ENCODE measurements at regions not wholly inside any gene's neighbourhood (a gene's known extent, or its start where the extent isn't known, plus 50 kb on each side); places are given as distances from the start of the nearest gene placed in this dataset.

DNA sequence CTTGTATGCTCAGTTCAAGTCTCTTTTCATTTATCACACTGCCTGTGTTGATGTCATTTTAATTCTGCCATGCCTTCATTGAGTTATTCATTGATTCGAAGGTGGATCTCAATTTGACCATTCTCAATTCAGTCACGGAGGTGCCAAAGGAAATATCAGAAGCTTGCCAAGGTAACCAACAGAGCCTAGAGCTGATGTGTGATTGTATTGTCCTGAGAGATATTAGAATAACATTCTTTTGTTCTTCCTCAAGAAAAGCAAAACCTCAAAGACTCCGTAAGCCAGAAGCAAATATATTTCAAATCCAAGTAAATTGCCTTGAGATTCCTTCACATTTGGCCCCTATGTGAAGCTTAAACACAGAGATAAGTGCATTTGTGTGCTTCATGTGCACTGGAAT lies 345.3 kb downstream of the CXCL12 start:
- no peak overlapping the region for H3K27ac Mint-ChIP-seq
- DNase-seq (ENCODE audit: low spot score): no peak
- H3K4me1 Mint-ChIP-seq (ENCODE audit: low read depth in 2 of 2): no peaks in the 10 kb centered on the region
- no peaks in the 10 kb centered on the region for H3K9me3 Mint-ChIP-seq
- H3K36me3 Mint-ChIP-seq: no peaks in the 10 kb centered on the region
- no peak overlapping the region for H3K4me3 Mint-ChIP-seq
- ATAC-seq: no peak
- peaks cover 5 to 10% of the 10 kb centered on the region in 2 donors for H3K27me3 Mint-ChIP-seq

DNA sequence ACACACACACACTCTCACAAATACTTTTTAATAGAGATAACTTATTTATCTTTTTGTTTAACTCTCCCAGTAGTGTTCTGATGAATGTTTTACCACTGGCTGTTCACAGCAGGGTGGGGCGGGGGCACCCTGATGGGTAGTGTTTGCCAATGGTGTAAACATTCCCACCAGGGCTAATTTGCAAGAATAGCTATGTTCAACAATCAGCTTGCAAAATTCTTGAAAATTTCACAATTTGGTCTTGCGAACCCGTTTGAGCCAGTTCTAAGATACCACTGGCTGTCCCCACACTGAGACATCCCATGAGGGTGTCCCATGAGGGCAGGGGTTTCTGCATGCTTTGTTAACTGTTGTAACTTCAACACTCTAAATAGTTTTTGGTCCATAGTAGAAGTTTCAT lies 348.5 kb downstream of the CXCL12 start:
- peaks cover 13 to 15% of the 10 kb centered on the region in 2 donors for H3K27me3 Mint-ChIP-seq
- no peak for ATAC-seq

DNA sequence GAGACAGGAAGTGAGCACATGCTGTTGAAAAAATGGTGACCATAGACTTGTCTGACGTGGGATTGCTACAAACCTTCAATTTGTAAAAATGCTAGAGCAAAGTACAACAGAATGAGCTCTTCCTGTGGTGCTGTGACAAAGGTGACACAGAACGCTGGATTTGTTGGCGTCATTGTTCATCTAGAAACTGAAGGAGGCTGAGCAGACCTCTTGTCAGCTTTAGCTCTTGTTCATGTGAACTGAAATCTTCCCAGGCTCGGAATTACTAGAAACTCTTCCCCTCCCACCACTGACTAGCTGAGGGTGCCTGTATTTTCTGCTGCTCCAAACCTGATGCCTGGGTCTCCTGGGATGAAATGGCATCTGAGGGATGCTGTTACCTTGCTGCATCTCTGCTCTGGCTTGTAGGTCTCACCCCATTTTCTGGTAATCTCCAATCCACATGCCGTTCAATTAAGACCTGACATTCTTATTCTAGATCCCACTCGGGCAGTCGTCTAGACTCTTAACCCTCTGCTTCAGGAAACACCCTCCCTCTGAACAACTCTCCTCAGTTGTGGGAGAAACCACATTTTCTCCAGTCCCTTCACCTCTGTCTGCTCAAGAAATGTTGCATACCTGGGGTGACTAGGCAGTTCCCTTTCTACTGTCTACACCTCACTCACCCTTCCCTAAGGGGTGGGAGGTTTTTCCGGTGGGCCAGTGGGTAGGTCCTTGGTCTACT lies 349.3 kb downstream of the CXCL12 start:
- no peaks in the 10 kb centered on the region for H3K9me3 Mint-ChIP-seq
- DNase-seq (ENCODE audit: low spot score) (no peak), ATAC-seq (no peak)
- H3K27me3 Mint-ChIP-seq: peaks cover 13 to 15% of the 10 kb centered on the region in 2 donors
- no peaks in the 10 kb centered on the region for H3K36me3 Mint-ChIP-seq
- H3K4me1 Mint-ChIP-seq (ENCODE audit: low read depth in 2 of 2): no peaks in the 10 kb centered on the region
- no peak overlapping the region for H3K4me3 Mint-ChIP-seq
- no peak overlapping the region for H3K27ac Mint-ChIP-seq

More for the DNA sequence above, 348.5 kb downstream of the CXCL12 start:
- H3K4me3 Mint-ChIP-seq: no peak overlapping the region
- no peak for DNase-seq (ENCODE audit: low spot score)
- H3K4me1 Mint-ChIP-seq (ENCODE audit: low read depth in 2 of 2): no peaks in the 10 kb centered on the region
- H3K9me3 Mint-ChIP-seq: no peaks in the 10 kb centered on the region
- no peak overlapping the region for H3K27ac Mint-ChIP-seq
- H3K36me3 Mint-ChIP-seq: no peaks in the 10 kb centered on the region

DNA sequence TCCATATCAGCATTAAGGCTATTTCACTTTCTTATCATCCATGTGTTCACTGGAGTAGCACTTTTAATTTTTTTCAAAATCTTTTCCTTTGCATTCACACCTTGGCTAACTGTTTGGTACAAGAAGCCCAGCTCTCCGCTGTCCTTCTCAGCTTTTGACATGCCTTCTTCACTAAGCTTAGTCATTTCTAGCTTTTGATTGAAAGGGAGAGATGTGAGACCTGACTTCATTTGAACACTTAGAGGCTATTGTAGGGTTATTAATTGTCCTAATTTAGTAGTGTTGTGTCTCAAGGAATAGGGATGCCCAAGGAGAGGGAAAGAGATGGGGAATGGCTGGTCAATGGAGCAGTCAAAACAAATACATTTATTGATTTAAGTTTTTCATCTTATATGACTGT lies 350.0 kb downstream of the CXCL12 start:
- Mint-ChIP-seq H3K4me3 (no peak overlapping the region), H3K27me3 (peaks cover 12 to 13% of the 10 kb centered on the region in 2 donors), H3K27ac (no peak overlapping the region), H3K36me3 (no peaks in the 10 kb centered on the region), H3K9me3 (no peaks in the 10 kb centered on the region), H3K4me1 (ENCODE audit: low read depth in 2 of 2) (no peaks in the 10 kb centered on the region)
- DNase-seq (ENCODE audit: low spot score) (no peak), ATAC-seq (no peak)

- DNase-seq (ENCODE audit: low spot score) (no peak), ATAC-seq (no peak)
- no peaks in the 10 kb centered on the region for H3K36me3 Mint-ChIP-seq
- no peaks in the 10 kb centered on the region for H3K4me1 Mint-ChIP-seq (ENCODE audit: low read depth in 2 of 2)
- peaks cover 13 to 16% of the 10 kb centered on the region in 2 donors for H3K27me3 Mint-ChIP-seq
- no peak overlapping the region for H3K27ac Mint-ChIP-seq
- H3K4me3 Mint-ChIP-seq: no peak overlapping the region
- H3K9me3 Mint-ChIP-seq: no peaks in the 10 kb centered on the region
Measured at GRCh38 chr10:44033008-44033407, 351.9 kb downstream of the CXCL12 start.

DNA sequence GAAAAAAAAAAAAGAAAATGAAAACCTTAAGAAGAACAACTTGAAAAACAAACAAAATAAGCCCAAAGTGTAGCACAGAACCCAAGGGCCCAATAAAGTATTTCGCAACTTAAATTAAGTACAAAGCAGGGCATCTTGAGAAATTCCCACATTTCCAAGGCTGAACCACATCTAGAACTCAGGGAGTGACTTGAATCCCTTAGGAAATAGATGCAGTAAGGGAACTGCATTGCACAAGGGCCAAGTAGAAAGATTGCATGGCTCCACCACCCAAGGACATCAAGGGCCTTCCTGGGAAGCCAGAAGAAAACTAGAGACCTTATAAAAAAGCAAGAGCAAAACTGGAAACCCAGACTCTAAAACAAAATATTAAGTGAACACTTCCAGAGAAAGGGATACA lies 352.7 kb downstream of the CXCL12 start:
- ATAC-seq: no peak
- H3K27me3 Mint-ChIP-seq: peaks cover 13 to 16% of the 10 kb centered on the region in 2 donors
- no peaks in the 10 kb centered on the region for H3K4me1 Mint-ChIP-seq (ENCODE audit: low read depth in 2 of 2)
- DNase-seq (ENCODE audit: low spot score): no peak
- H3K36me3 Mint-ChIP-seq: no peaks in the 10 kb centered on the region
- no peak overlapping the region for H3K4me3 Mint-ChIP-seq
- H3K27ac Mint-ChIP-seq: no peak overlapping the region
- no peaks in the 10 kb centered on the region for H3K9me3 Mint-ChIP-seq

DNA sequence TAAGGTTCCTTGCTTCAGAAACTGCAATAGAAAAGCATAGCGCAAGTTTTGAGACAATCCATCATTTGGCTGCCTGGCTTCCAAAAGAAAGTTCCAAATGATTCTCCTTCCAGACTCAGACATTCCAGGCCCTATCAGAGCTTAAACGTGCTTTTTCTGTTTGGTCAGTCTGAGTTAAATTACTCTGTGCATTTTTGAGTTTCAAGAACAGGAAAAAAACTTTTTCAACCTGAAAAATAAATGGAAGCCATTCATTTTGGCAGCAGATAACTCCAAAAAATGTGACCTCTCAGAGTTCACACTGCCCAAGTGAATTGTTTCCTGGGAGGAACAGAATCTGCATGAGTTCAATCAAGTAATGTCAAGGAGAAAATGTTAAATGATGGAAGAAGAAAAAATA lies 354.2 kb downstream of the CXCL12 start:
- H3K27me3 Mint-ChIP-seq: peaks cover 15 to 23% of the 10 kb centered on the region in 2 donors
- H3K4me1 Mint-ChIP-seq (ENCODE audit: low read depth in 2 of 2): no peaks in the 10 kb centered on the region
- no peak for DNase-seq (ENCODE audit: low spot score)
- no peak overlapping the region for H3K27ac Mint-ChIP-seq
- no peaks in the 10 kb centered on the region for H3K9me3 Mint-ChIP-seq
- ATAC-seq: no peak
- no peaks in the 10 kb centered on the region for H3K36me3 Mint-ChIP-seq
- H3K4me3 Mint-ChIP-seq: no peak overlapping the region

GRCh38 chr10:44030132-44030531 lies 354.8 kb downstream of the CXCL12 start:
- peaks cover 21 to 29% of the 10 kb centered on the region in 2 donors for H3K27me3 Mint-ChIP-seq
- H3K36me3 Mint-ChIP-seq: no peaks in the 10 kb centered on the region
- no peaks in the 10 kb centered on the region for H3K9me3 Mint-ChIP-seq
- H3K4me1 Mint-ChIP-seq (ENCODE audit: low read depth in 2 of 2): no peaks in the 10 kb centered on the region
- DNase-seq (ENCODE audit: low spot score): no peak
- no peak overlapping the region for H3K4me3 Mint-ChIP-seq
- H3K27ac Mint-ChIP-seq: no peak overlapping the region
- ATAC-seq: peak; percentile 24 to 55

DNA sequence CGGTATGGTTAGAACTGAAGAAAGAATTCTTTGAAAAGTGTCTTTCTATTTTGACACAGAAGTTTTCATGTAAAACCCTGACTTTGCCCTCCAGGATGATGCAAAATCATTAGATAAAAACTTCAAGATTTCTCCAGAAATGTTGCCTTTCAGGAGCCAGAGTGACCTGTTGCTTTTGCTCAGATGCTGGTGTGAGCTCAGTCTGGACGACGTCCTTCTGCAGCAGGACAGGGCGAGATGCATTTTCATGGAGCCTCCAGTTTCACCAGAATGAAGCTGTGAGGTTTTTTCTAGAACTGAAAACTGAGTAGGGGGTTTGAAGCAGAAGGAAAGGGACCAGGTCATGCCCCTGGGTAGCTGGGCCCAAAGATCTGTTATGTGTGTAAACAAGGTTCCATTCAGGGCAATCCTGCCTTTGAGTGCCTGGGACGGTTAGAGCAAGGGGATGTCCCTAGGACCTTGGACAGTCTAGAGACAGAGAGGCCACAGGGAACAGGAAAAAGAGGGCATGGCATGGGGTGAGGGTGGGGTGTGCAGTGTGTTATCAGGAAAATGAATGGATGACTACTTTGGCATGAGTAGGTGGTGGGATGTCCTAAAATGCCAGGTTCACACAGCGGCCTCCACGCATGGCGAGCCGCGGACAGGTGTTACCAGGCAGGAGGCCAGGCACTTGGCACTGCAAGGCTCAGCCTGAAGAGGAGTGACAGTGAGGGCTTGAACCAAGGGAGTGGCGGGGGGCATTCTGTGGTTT lies 356.3 kb downstream of the CXCL12 start:
- Mint-ChIP-seq H3K9me3 (no peaks in the 10 kb centered on the region), H3K4me3 (no peak overlapping the region), H3K27me3 (peaks cover 17 to 28% of the 10 kb centered on the region in 2 donors), H3K4me1 (ENCODE audit: low read depth in 2 of 2) (no peaks in the 10 kb centered on the region), H3K36me3 (no peaks in the 10 kb centered on the region), H3K27ac (no peak overlapping the region)
- DNase-seq (ENCODE audit: low spot score) (no peak), ATAC-seq (peak; percentile 13 to 45)

DNA sequence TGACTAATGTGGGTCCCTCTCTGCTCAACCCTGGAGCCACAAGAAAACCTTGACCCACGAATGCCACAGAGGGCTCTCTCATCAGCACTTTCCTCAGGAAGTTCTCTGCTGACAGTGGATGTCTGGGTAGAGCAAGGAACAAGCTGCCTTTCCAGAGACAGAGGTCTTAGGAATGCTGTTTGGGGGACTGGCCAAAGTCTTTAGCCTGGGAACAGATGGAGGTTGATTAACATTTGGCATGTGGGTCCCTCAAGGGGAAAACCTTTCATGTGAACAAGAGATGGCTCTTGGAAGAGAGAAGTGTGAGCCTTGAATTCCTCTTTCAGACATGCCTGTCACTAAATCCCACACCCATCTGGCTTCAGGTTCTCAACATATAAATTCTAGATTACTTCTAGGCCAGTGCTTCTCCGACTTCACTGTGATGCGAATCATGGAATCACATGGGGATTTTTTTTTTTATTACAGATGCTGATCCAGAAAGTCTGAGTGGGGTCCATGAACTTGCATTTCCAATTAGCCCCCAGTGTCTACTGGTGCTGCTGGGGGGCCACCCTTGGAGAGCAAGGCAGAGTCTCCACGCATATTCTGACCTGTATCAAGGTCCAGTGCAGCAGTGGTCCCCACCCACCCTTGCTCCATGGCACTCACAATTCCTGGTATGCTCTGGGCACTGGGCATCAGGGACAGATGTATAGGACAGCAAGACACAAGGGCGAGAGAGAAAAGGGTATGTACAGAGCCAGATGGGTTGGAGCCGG lies 360.4 kb downstream of the CXCL12 start:
- no peak for ATAC-seq
- Mint-ChIP-seq H3K36me3 (no peaks in the 10 kb centered on the region), H3K9me3 (no peaks in the 10 kb centered on the region), H3K27ac (no peak overlapping the region), H3K4me3 (no peak overlapping the region), H3K27me3 (peaks cover 22 to 35% of the 10 kb centered on the region in 2 donors), H3K4me1 (ENCODE audit: low read depth in 2 of 2) (no peaks in the 10 kb centered on the region)
- no peak for DNase-seq (ENCODE audit: low spot score)

GRCh38 chr10:44023517-44023916 lies 361.4 kb downstream of the CXCL12 start:
- H3K9me3 Mint-ChIP-seq: no peaks in the 10 kb centered on the region
- H3K36me3 Mint-ChIP-seq: no peaks in the 10 kb centered on the region
- ATAC-seq: no peak
- H3K27ac Mint-ChIP-seq: no peak overlapping the region
- DNase-seq (ENCODE audit: low spot score): no peak
- peaks cover 21 to 35% of the 10 kb centered on the region in 2 donors for H3K27me3 Mint-ChIP-seq
- no peak overlapping the region for H3K4me3 Mint-ChIP-seq
- H3K4me1 Mint-ChIP-seq (ENCODE audit: low read depth in 2 of 2): no peaks in the 10 kb centered on the region

- no peak overlapping the region for H3K4me3 Mint-ChIP-seq
- H3K27ac Mint-ChIP-seq: no peak overlapping the region
- H3K9me3 Mint-ChIP-seq: no peaks in the 10 kb centered on the region
- no peaks in the 10 kb centered on the region for H3K36me3 Mint-ChIP-seq
- peaks cover 23 to 35% of the 10 kb centered on the region in 2 donors for H3K27me3 Mint-ChIP-seq
- no peaks in the 10 kb centered on the region for H3K4me1 Mint-ChIP-seq (ENCODE audit: low read depth in 2 of 2)
- DNase-seq (ENCODE audit: low spot score) (no peak), ATAC-seq (no peak)
Measured at GRCh38 chr10:44022203-44022602, 362.7 kb downstream of the CXCL12 start.

- DNase-seq (ENCODE audit: low spot score) (no peak), ATAC-seq (peak in 1 of 2 donors; percentile 6)
- no peak overlapping the region for H3K4me3 Mint-ChIP-seq
Measured at GRCh38 chr10:44020322-44021111, 364.4 kb downstream of the CXCL12 start.

More at GRCh38 chr10:44020322-44021111, 364.4 kb downstream of the CXCL12 start:
- H3K27ac Mint-ChIP-seq: no peak overlapping the region
- no peaks in the 10 kb centered on the region for H3K9me3 Mint-ChIP-seq
- no peaks in the 10 kb centered on the region for H3K4me1 Mint-ChIP-seq (ENCODE audit: low read depth in 2 of 2)
- no peaks in the 10 kb centered on the region for H3K36me3 Mint-ChIP-seq
- H3K27me3 Mint-ChIP-seq: peaks cover 18 to 23% of the 10 kb centered on the region in 2 donors

All from natural killer cell treated with Interleukin-12 subunit alpha and Interleukin-12 subunit beta and Interleukin-15 and Interleukin-18, amount 100 ng/mL, for 72 hours (primary cell).